K562 (cell line): ENCODE measurements at regions not wholly inside any gene's neighbourhood (a gene's known extent, or its start where the extent isn't known, plus 50 kb on each side); places are given as distances from the start of the nearest gene placed in this dataset.

Experiments used
- ATAC-seq: fragments of 200-7000 bp; cut with Tn5 transposase; 3 replicates; pipeline ENCODE4 v1.9.1; 2020; ENCODE audit warnings: moderate library complexity
- BruUV-seq: library from RNA; stranded (reverse); fragments of 400-500 nt; replicated peaks from 2 replicates; lab custom pipeline; 2021; lab: Mats Ljungman, UMichigan
- CTCF ChIA-PET: fragments of 300-600 bp; formaldehyde crosslinking; extraction: SDS; loops from one replicate; lab custom pipeline; 2021; ENCODE audit warnings: low intra/inter-chr PET ratio; lab: Yijun Ruan, JAX
- POLR2A ChIA-PET: fragments of 300-600, 350-650 bp; sonication (Branson Sonifier 250); formaldehyde crosslinking; extraction: SDS; loops from one replicate; lab custom pipeline; 2021; ENCODE audit warnings: antibody characterized with exemption, inconsistent platforms; lab: Yijun Ruan, JAX
- DNase-seq, 4 experiments: peaks; one replicate each; pipeline versions ENCODE4 v3.0.0 to v3.0.0-alpha.2; 2011 to 2018; ENCODE audit warnings: low spot score in 3 of 4, mixed read lengths in 3 of 4; ENCODE audit errors: extremely low read depth in 1 of 4
- FAIRE-seq: peaks from 2 replicates; lab custom pipeline; 2011; peaks lifted over from hg19 to GRCh38; lab: Jason Lieb, UNC
- H2AFZ ChIP-seq: 2 replicates; pipeline ENCODE4 v1.6.0; 2011; ENCODE audit warnings: low read depth, low read length, control low read depth, inconsistent platforms
- H3K27ac ChIP-seq: fragments of 200-600 bp; 3 replicates; pipeline ENCODE4 v1.8.0; 2011; ENCODE audit warnings: low read depth, mild to moderate bottlenecking, control low read depth, inconsistent platforms, low read length, moderate library complexity, mixed read lengths; ENCODE audit errors: extremely low read depth
- H3K27me3 ChIP-seq, 2 experiments: fragments of 300-600 bp in 1 of 2; 2 replicates in 1 of 2; 3 replicates in 1 of 2; pipeline versions ENCODE4 v1.6.0 to v1.8.0; 2011; ENCODE audit warnings: inconsistent platforms in 2 of 2, low read length in 2 of 2, mild to moderate bottlenecking in 1 of 2, mixed read lengths in 1 of 2, moderate library complexity in 1 of 2; ENCODE audit not compliant: control insufficient read depth in 2 of 2, insufficient read depth in 2 of 2
- H3K36me3 ChIP-seq: fragments of 300-600 bp; 3 replicates; pipeline ENCODE4 v1.8.0; 2011; ENCODE audit warnings: mild to moderate bottlenecking, low read length, inconsistent platforms; ENCODE audit not compliant: control insufficient read depth, insufficient read depth
- H3K4me1 ChIP-seq, 2 experiments: fragments of 200-600 bp in 1 of 2; replicated peaks in 1 of 2; 2 replicates in 1 of 2; 3 replicates in 1 of 2; pipeline versions ENCODE4 v1.5.1 to v1.8.0; 2011; ENCODE audit warnings: inconsistent platforms in 2 of 2, low read length in 2 of 2, mild to moderate bottlenecking in 1 of 2, mixed read lengths in 1 of 2, moderate library complexity in 1 of 2; ENCODE audit not compliant: control insufficient read depth in 2 of 2, insufficient read depth in 2 of 2
- H3K4me2 ChIP-seq: 2 replicates; pipeline ENCODE4 v1.6.1; 2011; ENCODE audit warnings: low read length, control low read depth, inconsistent platforms, mixed read lengths; ENCODE audit not compliant: insufficient read depth
- H3K4me3 ChIP-seq: fragments of 200-600 bp; sonication (generic), shearing (Covaris generic); 2 replicates; pipeline ENCODE4 v1.5.1; 2016; ENCODE audit warnings: control low read depth, inconsistent platforms
- H3K79me2 ChIP-seq: fragments of 200-600 bp; 3 replicates; pipeline ENCODE4 v1.8.0; 2011; ENCODE audit warnings: low read length, inconsistent platforms; ENCODE audit not compliant: control insufficient read depth, insufficient read depth
- H3K9ac ChIP-seq, 2 experiments: 2 replicates each; pipeline versions ENCODE4 v1.6.0 to v1.6.1; 2011; ENCODE audit warnings: low read depth in 2 of 2, low read length in 2 of 2, control low read depth in 1 of 2, inconsistent platforms in 1 of 2, mild to moderate bottlenecking in 1 of 2, mixed read lengths in 1 of 2; ENCODE audit not compliant: insufficient read depth in 1 of 2
- H3K9me1 ChIP-seq: one replicate; pipeline ENCODE4 v1.6.0; 2011; ENCODE audit warnings: inconsistent platforms, mild to moderate bottlenecking, low read length, moderate library complexity; ENCODE audit not compliant: control insufficient read depth, insufficient read depth
- H3K9me3 ChIP-seq: replicated peaks from 2 replicates; pipeline ENCODE4 v1.5.1; 2011; ENCODE audit warnings: low read depth, low read length, inconsistent platforms; ENCODE audit not compliant: control insufficient read depth, insufficient read depth
- H4K20me1 ChIP-seq: replicated peaks from 2 replicates; pipeline ENCODE4 v1.6.1; 2011; ENCODE audit warnings: low read length, inconsistent platforms, mixed read lengths; ENCODE audit not compliant: control insufficient read depth, insufficient read depth
- C11orf30 ChIP-seq: fragments of 450-650 bp; IDR thresholded peaks from 2 replicates; pipeline ENCODE4 v1.6.1; 2016; ENCODE audit warnings: low read depth, mild to moderate bottlenecking
- E2F6 ChIP-seq, 2 experiments: IDR thresholded peaks; 2 replicates each; pipeline ENCODE4 v1.6.1; 2011; ENCODE audit warnings: borderline replicate concordance in 1 of 2, control low read depth in 1 of 2, low read depth in 1 of 2, low read length in 1 of 2, mild to moderate bottlenecking in 1 of 2, mixed read lengths in 1 of 2, moderate library complexity in 1 of 2; ENCODE audit not compliant: insufficient read depth in 1 of 2, insufficient read length in 1 of 2, poor library complexity in 1 of 2, severe bottlenecking in 1 of 2; ENCODE audit errors: extremely low read depth in 1 of 2
- SETDB1 ChIP-seq: IDR thresholded peaks from one replicate; pipeline ENCODE4 v1.6.1; 2012; ENCODE audit warnings: low read length, control low read depth, inconsistent platforms
- ZNF518B ChIP-seq: fragments of 250-450 bp; sonication (Bioruptor Pico); IDR thresholded peaks from 2 replicates; pipeline ENCODE4 v1.5.0; 2021; ENCODE audit warnings: mild to moderate bottlenecking, moderate library complexity
- WGBS: fragments of 100-300 bp; shearing (Covaris generic); methylation state at CpG from one replicate; pipeline ENCODE4 v1.1.6; 2016; ENCODE audit warnings: low coverage, mixed read lengths; ENCODE audit not compliant: insufficient coverage; ENCODE audit errors: missing lambda C conversion rate; 5-methylcytosine and 5-hydroxymethylcytosine counted together
- in situ Hi-C: fragments of 300-500 bp; cut with MboI; formaldehyde crosslinking; loops from 4 replicates; pipeline ENCODE4 v1.15.0; 2018; ENCODE audit warnings: inconsistent platforms, mixed read lengths
- intact Hi-C: fragments of 100-400 bp; cut with micrococcal nuclease; formaldehyde crosslinking; loops from 2 replicates; pipeline ENCODE4 v1.14.2; 2022

- no peak for ATAC-seq
- Histone ChIP-seq H2AFZ (no peak overlapping the region), H3K9me1 (no peaks in the 10 kb centered on the region), H3K79me2 (no peaks in the 10 kb centered on the region), H3K27me3 (peaks cover 16 to 47% of the 10 kb centered on the region in 2 experiments), H3K9me3 (no peaks in the 10 kb centered on the region), H3K4me2 (no peak overlapping the region), H3K27ac (no peak overlapping the region), H3K36me3 (no peaks in the 10 kb centered on the region), H4K20me1 (no peaks in the 10 kb centered on the region), H3K4me1 (no peaks in the 10 kb centered on the region; a peak in 1 of 5 replicates), H3K9ac (no peak overlapping the region), H3K4me3 (no peak overlapping the region)
- CTCF ChIA-PET: no interaction called here
- POLR2A ChIA-PET: no interaction called here
- no TSS peak for BruUV-seq
- DNase-seq: no peak
- TF ChIP-seq ZNF518B (CRISPR knock-in tag) (no peak), SETDB1 (no peak), E2F6 (IDR thresholded peaks at IDR 0.05; ENCODE audit: borderline replicate concordance in 1 of 2, extremely low read depth in 1 of 2, insufficient read depth in 1 of 2, insufficient read length in 1 of 2, low read depth in 1 of 2, low read length in 1 of 2, poor library complexity in 1 of 2, severe bottlenecking in 1 of 2) (no peak), C11orf30 (no peak)
- in situ Hi-C loops: no loop called here
- intact Hi-C loops: no loop called here
- WGBS: 8% methylated on average over 1 of the region's 1 CpG
- no peak for FAIRE-seq
These were observed 69.2 kb upstream of the DHX40 start for GRCh38 chr17:59496178-59496577.
